Loucy (cell line): ENCODE measurements at regions not wholly inside any gene's neighbourhood (a gene's known extent, or its start where the extent isn't known, plus 50 kb on each side); places are given as distances from the start of the nearest gene placed in this dataset.

Experiments used
- H2AFZ ChIP-seq: fragments of 200-600 bp; sonication (generic); 2 replicates; pipeline ENCODE4 v1.6.0; 2016; ENCODE audit warnings: antibody characterized with exemption, mild to moderate bottlenecking, low read length, moderate library complexity
- H3F3A ChIP-seq: fragments of 200-600 bp; 2 replicates; pipeline ENCODE4 v1.6.0; 2016; ENCODE audit warnings: antibody characterized with exemption, low read depth, mild to moderate bottlenecking
- H3K27me3 ChIP-seq: fragments of 200-600 bp; sonication (generic); 2 replicates; pipeline ENCODE4 v1.6.1; 2014; ENCODE audit warnings: low read length, mild to moderate bottlenecking; ENCODE audit not compliant: insufficient read depth, poor library complexity, severe bottlenecking
- H3K36me3 ChIP-seq: fragments of 200-600 bp; sonication (generic); 2 replicates; pipeline ENCODE4 v1.6.1; 2016; ENCODE audit warnings: low read length; ENCODE audit not compliant: insufficient read depth
- H3K4me1 ChIP-seq: fragments of 200-600 bp; sonication (generic); 2 replicates; pipeline ENCODE4 v1.5.1; 2014; ENCODE audit warnings: low read length, mild to moderate bottlenecking; ENCODE audit not compliant: insufficient read depth, poor library complexity, severe bottlenecking
- H3K4me2 ChIP-seq: fragments of 200-600 bp; sonication (generic); 2 replicates; pipeline ENCODE4 v1.6.0; 2014; ENCODE audit warnings: antibody characterized with exemption, low read length, low read depth, mild to moderate bottlenecking; ENCODE audit not compliant: poor library complexity, severe bottlenecking
- H3K4me3 ChIP-seq: fragments of 200-600 bp; sonication (generic); 2 replicates; pipeline ENCODE4 v1.5.1; 2014; ENCODE audit warnings: low read length, mild to moderate bottlenecking, mixed read lengths; ENCODE audit not compliant: poor library complexity, severe bottlenecking
- H3K79me2 ChIP-seq: fragments of 200-600 bp; sonication (generic); 2 replicates; pipeline ENCODE4 v1.6.1; 2014; ENCODE audit warnings: low read length; ENCODE audit not compliant: insufficient read depth
- H3K9ac ChIP-seq: fragments of 200-600 bp; sonication (generic); 2 replicates; pipeline ENCODE4 v1.6.0; 2014; ENCODE audit warnings: mild to moderate bottlenecking, low read depth, low read length, moderate library complexity; ENCODE audit not compliant: poor library complexity, severe bottlenecking
- H3K9me2 ChIP-seq: fragments of 200-600 bp; sonication (generic); replicated peaks from 2 replicates; pipeline ENCODE4 v1.6.1; 2016; ENCODE audit warnings: low read depth, low read length, mixed read lengths
- H3K9me3 ChIP-seq: fragments of 200-600 bp; sonication (generic); 2 replicates; pipeline ENCODE4 v1.6.1; 2014; ENCODE audit warnings: mild to moderate bottlenecking, antibody characterized with exemption, low read length, low read depth; ENCODE audit not compliant: insufficient read depth
- H4K20me1 ChIP-seq: fragments of 200-600 bp; sonication (generic); 2 replicates; pipeline ENCODE4 v1.6.0; 2014; ENCODE audit warnings: antibody characterized with exemption, low read length, mild to moderate bottlenecking; ENCODE audit not compliant: insufficient read depth, poor library complexity, severe bottlenecking
- CTCF ChIP-seq: fragments of 200-600 bp; sonication (generic); conservative IDR thresholded peaks from 2 replicates; pipeline ENCODE4 v1.5.1; 2014; ENCODE audit warnings: mild to moderate bottlenecking, antibody characterized with exemption, low read length
- EZH2phosphoT487 ChIP-seq: fragments of 200-600 bp; IDR thresholded peaks from 2 replicates; pipeline ENCODE4 v1.6.1; 2018; ENCODE audit warnings: antibody characterized with exemption, mild to moderate bottlenecking, moderate library complexity, borderline replicate concordance

- H3K4me2 ChIP-seq, result no peak overlapping the region
- no peaks in the 10 kb centered on the region for H3K79me2 ChIP-seq
- H3K36me3 ChIP-seq, result no peaks in the 10 kb centered on the region
- no peaks in the 10 kb centered on the region for H3K9me3 ChIP-seq
- no peaks in the 10 kb centered on the region for H3K27me3 ChIP-seq
- no peaks in the 10 kb centered on the region for H3K9me2 ChIP-seq
- no peak overlapping the region for H3K4me3 ChIP-seq
- H3K4me1 ChIP-seq, result no peaks in the 10 kb centered on the region
- no peak for TF ChIP-seq CTCF
- no peak for TF ChIP-seq EZH2phosphoT487
- H2AFZ ChIP-seq, result no peak overlapping the region
- no peak overlapping the region for H3K9ac ChIP-seq
- no peaks in the 10 kb centered on the region for H4K20me1 ChIP-seq
- H3F3A ChIP-seq, result no peaks in the 10 kb centered on the region
Observed at GRCh38 chr5:63351164-63351563, 611.1 kb downstream of the HTR1A start.

- no peaks in the 10 kb centered on the region for H3K27me3 ChIP-seq
- no peak overlapping the region for H3K4me3 ChIP-seq
- no peaks in the 10 kb centered on the region for H4K20me1 ChIP-seq
- no peak for TF ChIP-seq EZH2phosphoT487
- no peak for TF ChIP-seq CTCF
- H3F3A ChIP-seq, result no peaks in the 10 kb centered on the region
- H3K9me3 ChIP-seq, result no peaks in the 10 kb centered on the region; the same call in 1 of the 2 replicates
- H3K36me3 ChIP-seq, result no peaks in the 10 kb centered on the region
- no peak overlapping the region for H3K4me2 ChIP-seq
- H2AFZ ChIP-seq, result no peak overlapping the region
- H3K79me2 ChIP-seq, result no peaks in the 10 kb centered on the region
- H3K9me2 ChIP-seq, result no peaks in the 10 kb centered on the region
- H3K4me1 ChIP-seq, result no peaks in the 10 kb centered on the region
- no peak overlapping the region for H3K9ac ChIP-seq
Observed at GRCh38 chr5:63346451-63346850, 615.8 kb downstream of the HTR1A start.

- no peaks in the 10 kb centered on the region for H3F3A ChIP-seq
- H3K79me2 ChIP-seq, result no peaks in the 10 kb centered on the region
- no peak overlapping the region for H3K4me2 ChIP-seq
- no peaks in the 10 kb centered on the region for H3K4me1 ChIP-seq
- no peaks in the 10 kb centered on the region for H3K9me2 ChIP-seq
- no peak overlapping the region for H2AFZ ChIP-seq
- no peaks in the 10 kb centered on the region for H4K20me1 ChIP-seq
- H3K27me3 ChIP-seq, result no peaks in the 10 kb centered on the region
- no peak overlapping the region for H3K4me3 ChIP-seq
- no peaks in the 10 kb centered on the region for H3K36me3 ChIP-seq
- no peak for TF ChIP-seq CTCF
- TF ChIP-seq EZH2phosphoT487, result no peak
- no peak overlapping the region for H3K9ac ChIP-seq
- peaks cover 5% of the 10 kb centered on the region; the same call in 1 of the 2 replicates for H3K9me3 ChIP-seq
Observed at GRCh38 chr5:63341442-63341841, 620.8 kb downstream of the HTR1A start.
